ENCODE measurements at regions not wholly inside any gene's neighbourhood (a gene's known extent, or its start where the extent isn't known, plus 50 kb on each side); places are given as distances from the start of the nearest gene placed in this dataset.

DNA sequence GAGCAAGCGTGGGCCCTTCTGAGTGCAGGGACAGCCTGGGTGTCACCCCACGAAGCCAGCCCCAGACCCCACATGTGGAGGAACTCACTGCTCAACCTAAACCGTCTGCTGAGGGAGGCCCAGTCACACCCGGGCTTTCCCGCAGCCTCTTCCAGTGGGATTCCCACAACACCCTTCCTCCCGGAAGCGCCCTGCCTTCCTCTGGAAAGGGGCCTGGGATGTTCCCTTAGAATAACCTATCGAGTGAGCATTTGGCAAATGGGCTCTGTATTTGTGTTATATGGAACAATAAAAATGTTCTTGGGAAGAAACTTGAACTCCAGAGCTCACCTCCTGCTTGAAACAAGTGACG is 100.0 kb upstream of the DUSP22 start:
- Histone ChIP-seq H3K27ac (ENCODE audit: low read length) (no peak overlapping the region), H3K4me3 (ENCODE audit: low read depth in 2 of 2, low read length in 2 of 2) (no peak overlapping the region), H3K27me3 (ENCODE audit: control insufficient read depth, insufficient read depth, low read length) (no peaks in the 10 kb centered on the region), H3K36me3 (ENCODE audit: control insufficient read depth, insufficient read depth, low read length) (no peaks in the 10 kb centered on the region), H3K4me1 (ENCODE audit: control insufficient read depth, insufficient read depth, low read length) (no peaks in the 10 kb centered on the region), H3K9me3 (ENCODE audit: control insufficient read depth, insufficient read depth, low read depth, low read length) (no peaks in the 10 kb centered on the region)
- in situ Hi-C loops (cut with HindIII; ENCODE audit: low pct_unique_long_range_greater_than_20kb, low sequenced_read_pairs) (no loop called here), intact Hi-C loops (cut with micrococcal nuclease; ENCODE audit: unreplicated experiment) (no loop called here)
- no peak for ATAC-seq
- ChIA-PET CTCF (interaction anchor here (0.6 kb wide), 1 partner anchor 336 kb away, joined by 3 read pairs; no protein-coding TSS in a partner anchor), POLR2A (no interaction called here)
- TF ChIP-seq POLR2AphosphoS5 (IDR thresholded peaks at IDR 0.05; ENCODE audit: low read depth, low read length) = no peak
- TF ChIP-seq, protein P1, sequence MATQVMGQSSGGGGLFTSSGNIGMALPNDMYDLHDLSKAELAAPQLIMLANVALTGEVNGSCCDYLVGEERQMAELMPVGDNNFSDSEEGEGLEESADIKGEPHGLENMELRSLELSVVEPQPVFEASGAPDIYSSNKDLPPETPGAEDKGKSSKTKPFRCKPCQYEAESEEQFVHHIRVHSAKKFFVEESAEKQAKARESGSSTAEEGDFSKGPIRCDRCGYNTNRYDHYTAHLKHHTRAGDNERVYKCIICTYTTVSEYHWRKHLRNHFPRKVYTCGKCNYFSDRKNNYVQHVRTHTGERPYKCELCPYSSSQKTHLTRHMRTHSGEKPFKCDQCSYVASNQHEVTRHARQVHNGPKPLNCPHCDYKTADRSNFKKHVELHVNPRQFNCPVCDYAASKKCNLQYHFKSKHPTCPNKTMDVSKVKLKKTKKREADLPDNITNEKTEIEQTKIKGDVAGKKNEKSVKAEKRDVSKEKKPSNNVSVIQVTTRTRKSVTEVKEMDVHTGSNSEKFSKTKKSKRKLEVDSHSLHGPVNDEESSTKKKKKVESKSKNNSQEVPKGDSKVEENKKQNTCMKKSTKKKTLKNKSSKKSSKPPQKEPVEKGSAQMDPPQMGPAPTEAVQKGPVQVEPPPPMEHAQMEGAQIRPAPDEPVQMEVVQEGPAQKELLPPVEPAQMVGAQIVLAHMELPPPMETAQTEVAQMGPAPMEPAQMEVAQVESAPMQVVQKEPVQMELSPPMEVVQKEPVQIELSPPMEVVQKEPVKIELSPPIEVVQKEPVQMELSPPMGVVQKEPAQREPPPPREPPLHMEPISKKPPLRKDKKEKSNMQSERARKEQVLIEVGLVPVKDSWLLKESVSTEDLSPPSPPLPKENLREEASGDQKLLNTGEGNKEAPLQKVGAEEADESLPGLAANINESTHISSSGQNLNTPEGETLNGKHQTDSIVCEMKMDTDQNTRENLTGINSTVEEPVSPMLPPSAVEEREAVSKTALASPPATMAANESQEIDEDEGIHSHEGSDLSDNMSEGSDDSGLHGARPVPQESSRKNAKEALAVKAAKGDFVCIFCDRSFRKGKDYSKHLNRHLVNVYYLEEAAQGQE (IDR thresholded peaks at IDR 0.05; ENCODE audit: insufficient read depth in 1 of 2, low read depth in 2 of 2, low read length in 1 of 2) = no peak
- TF ChIP-seq TCF7L2 (IDR thresholded peaks at IDR 0.05; ENCODE audit: low read depth, low read length) = no peak
- TF ChIP-seq, protein P2, sequence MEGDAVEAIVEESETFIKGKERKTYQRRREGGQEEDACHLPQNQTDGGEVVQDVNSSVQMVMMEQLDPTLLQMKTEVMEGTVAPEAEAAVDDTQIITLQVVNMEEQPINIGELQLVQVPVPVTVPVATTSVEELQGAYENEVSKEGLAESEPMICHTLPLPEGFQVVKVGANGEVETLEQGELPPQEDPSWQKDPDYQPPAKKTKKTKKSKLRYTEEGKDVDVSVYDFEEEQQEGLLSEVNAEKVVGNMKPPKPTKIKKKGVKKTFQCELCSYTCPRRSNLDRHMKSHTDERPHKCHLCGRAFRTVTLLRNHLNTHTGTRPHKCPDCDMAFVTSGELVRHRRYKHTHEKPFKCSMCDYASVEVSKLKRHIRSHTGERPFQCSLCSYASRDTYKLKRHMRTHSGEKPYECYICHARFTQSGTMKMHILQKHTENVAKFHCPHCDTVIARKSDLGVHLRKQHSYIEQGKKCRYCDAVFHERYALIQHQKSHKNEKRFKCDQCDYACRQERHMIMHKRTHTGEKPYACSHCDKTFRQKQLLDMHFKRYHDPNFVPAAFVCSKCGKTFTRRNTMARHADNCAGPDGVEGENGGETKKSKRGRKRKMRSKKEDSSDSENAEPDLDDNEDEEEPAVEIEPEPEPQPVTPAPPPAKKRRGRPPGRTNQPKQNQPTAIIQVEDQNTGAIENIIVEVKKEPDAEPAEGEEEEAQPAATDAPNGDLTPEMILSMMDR (IDR thresholded peaks at IDR 0.05) = no peak
- no peak for TF ChIP-seq SIN3A (IDR thresholded peaks at IDR 0.05; ENCODE audit: borderline replicate concordance, insufficient read depth, low read depth, low read length)
- BruUV-seq (replicated peaks) = no TSS peak
- no peak for DNase-seq (ENCODE audit: low read depth, low spot score)

DNA sequence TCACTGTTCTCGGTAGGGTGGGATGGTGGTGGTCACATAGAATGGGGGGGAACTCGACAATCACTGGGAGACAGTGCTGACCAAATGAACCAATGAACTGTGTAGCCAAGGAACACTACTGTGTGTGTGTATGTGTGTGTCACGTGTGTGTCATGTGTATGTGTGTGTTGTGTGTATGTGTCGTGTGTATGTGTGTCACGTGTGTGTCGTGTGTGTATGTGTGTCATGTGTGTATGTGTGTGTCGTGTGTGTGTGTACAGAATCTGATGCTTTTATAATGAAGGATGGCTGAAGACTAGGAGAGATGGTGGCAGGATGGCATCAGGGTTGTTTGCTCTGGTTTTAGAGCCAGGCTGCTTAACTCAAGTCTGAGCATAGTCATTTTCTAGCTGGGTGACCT is 99.1 kb upstream of the DUSP22 start:
- in situ Hi-C loops (cut with HindIII; ENCODE audit: low pct_unique_long_range_greater_than_20kb, low sequenced_read_pairs) = no loop called here

More for the DNA sequence above, 99.1 kb upstream of the DUSP22 start:
- ATAC-seq (no peak), DNase-seq (ENCODE audit: low read depth, low spot score) (no peak)
- Histone ChIP-seq H3K9me3 (ENCODE audit: control insufficient read depth, insufficient read depth, low read depth, low read length) (no peaks in the 10 kb centered on the region), H3K4me1 (ENCODE audit: control insufficient read depth, insufficient read depth, low read length) (no peaks in the 10 kb centered on the region), H3K36me3 (ENCODE audit: control insufficient read depth, insufficient read depth, low read length) (no peaks in the 10 kb centered on the region), H3K27me3 (ENCODE audit: control insufficient read depth, insufficient read depth, low read length) (no peaks in the 10 kb centered on the region), H3K4me3 (ENCODE audit: low read depth in 2 of 2, low read length in 2 of 2) (no peak overlapping the region), H3K27ac (ENCODE audit: low read length) (no peak overlapping the region)
- no peak for TF ChIP-seq SIN3A (IDR thresholded peaks at IDR 0.05; ENCODE audit: borderline replicate concordance, insufficient read depth, low read depth, low read length)
- TF ChIP-seq, protein P1 (IDR thresholded peaks at IDR 0.05; ENCODE audit: insufficient read depth in 1 of 2, low read depth in 2 of 2, low read length in 1 of 2) = no peak
- no peak for TF ChIP-seq POLR2AphosphoS5 (IDR thresholded peaks at IDR 0.05; ENCODE audit: low read depth, low read length)
- TF ChIP-seq, protein P2 (IDR thresholded peaks at IDR 0.05) = no peak
- TF ChIP-seq TCF7L2 (IDR thresholded peaks at IDR 0.05; ENCODE audit: low read depth, low read length) = no peak
- intact Hi-C loops (cut with micrococcal nuclease; ENCODE audit: unreplicated experiment) = no loop called here
- CTCF ChIA-PET = no interaction called here
- POLR2A ChIA-PET = no interaction called here
- no TSS peak for BruUV-seq (replicated peaks)

Measured in Panc1 (cell line).